Type B pancreatic cell (in vitro differentiated cells): ENCODE measurements at regions not wholly inside any gene's neighbourhood (a gene's known extent, or its start where the extent isn't known, plus 50 kb on each side); places are given as distances from the start of the nearest gene placed in this dataset.
"Not testable (repeated sequence)": the region's sequence is repeated elsewhere in the genome, so short reads cannot be mapped to it uniquely, and the experiment has no call there.

Experiments
- DNase-seq: peaks from one replicate; pipeline ENCODE4 v3.0.0; 2021; ENCODE audit warnings: mixed read lengths; ENCODE audit not compliant: unreplicated experiment; ENCODE audit errors: extremely low spot score
- H3K27ac Mint-ChIP-seq: 2 replicates; pipeline ENCODE4 v1.8.0; 2021; ENCODE audit warnings: mild to moderate bottlenecking, mixed read lengths
- H3K27me3 Mint-ChIP-seq: 2 replicates; pipeline ENCODE4 v1.8.0; 2021; ENCODE audit warnings: mixed read lengths
- H3K36me3 Mint-ChIP-seq: 2 replicates; pipeline ENCODE4 v1.8.0; 2021; ENCODE audit warnings: mixed read lengths
- H3K4me1 Mint-ChIP-seq: one replicate; pipeline ENCODE4 v1.8.0; 2021; ENCODE audit warnings: mixed read lengths; ENCODE audit not compliant: unreplicated experiment
- H3K4me3 Mint-ChIP-seq: 2 replicates; pipeline ENCODE4 v1.8.0; 2021; ENCODE audit warnings: mild to moderate bottlenecking, mixed read lengths
- H3K9me3 Mint-ChIP-seq: 2 replicates; pipeline ENCODE4 v1.8.0; 2021; ENCODE audit warnings: mixed read lengths
- CTCF ChIP-seq: fragments of 200-600 bp; sonication (generic); conservative IDR thresholded peaks from 2 replicates; pipeline ENCODE4 v1.5.0; 2021; ENCODE audit warnings: antibody characterized with exemption, mild to moderate bottlenecking

- no peaks in the 10 kb centered on the region for H3K4me1 Mint-ChIP-seq
- no peaks in the 10 kb centered on the region for H3K9me3 Mint-ChIP-seq
- DNase-seq: no peak
- H3K27ac Mint-ChIP-seq: no peak overlapping the region
- TF ChIP-seq CTCF: no peak
- H3K27me3 Mint-ChIP-seq: peaks cover 6% of the 10 kb centered on the region
- H3K4me3 Mint-ChIP-seq: no peak overlapping the region
- no peaks in the 10 kb centered on the region for H3K36me3 Mint-ChIP-seq
These were observed 175.3 kb upstream of the EXOC2 start for GRCh38 chr6:868201-868600.

DNA sequence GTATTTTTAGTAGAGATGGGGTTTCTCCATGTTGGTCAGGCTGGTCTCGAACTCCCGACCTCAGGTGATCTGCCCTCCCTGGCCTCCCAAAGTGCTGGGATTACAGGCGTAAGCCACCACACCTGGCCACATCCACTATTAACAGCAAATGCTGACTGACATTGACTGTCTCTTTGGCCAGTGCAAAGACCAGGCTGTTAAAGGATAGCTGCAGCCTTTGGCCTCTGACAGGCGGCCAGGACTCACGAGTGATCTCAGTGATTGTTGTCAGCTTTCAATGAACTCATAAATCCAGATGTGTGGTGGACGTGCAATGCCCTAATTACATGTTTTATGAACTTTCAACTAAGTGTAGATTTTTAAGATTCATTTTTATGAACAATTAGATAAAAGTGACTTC is 174.4 kb upstream of the EXOC2 start:
- no peak for DNase-seq
- no peaks in the 10 kb centered on the region for H3K9me3 Mint-ChIP-seq
- no peaks in the 10 kb centered on the region for H3K4me1 Mint-ChIP-seq
- no peak overlapping the region for H3K4me3 Mint-ChIP-seq
- H3K27me3 Mint-ChIP-seq: peaks cover 3% of the 10 kb centered on the region
- no peak for TF ChIP-seq CTCF
- H3K27ac Mint-ChIP-seq: no peak overlapping the region
- no peaks in the 10 kb centered on the region for H3K36me3 Mint-ChIP-seq

DNA sequence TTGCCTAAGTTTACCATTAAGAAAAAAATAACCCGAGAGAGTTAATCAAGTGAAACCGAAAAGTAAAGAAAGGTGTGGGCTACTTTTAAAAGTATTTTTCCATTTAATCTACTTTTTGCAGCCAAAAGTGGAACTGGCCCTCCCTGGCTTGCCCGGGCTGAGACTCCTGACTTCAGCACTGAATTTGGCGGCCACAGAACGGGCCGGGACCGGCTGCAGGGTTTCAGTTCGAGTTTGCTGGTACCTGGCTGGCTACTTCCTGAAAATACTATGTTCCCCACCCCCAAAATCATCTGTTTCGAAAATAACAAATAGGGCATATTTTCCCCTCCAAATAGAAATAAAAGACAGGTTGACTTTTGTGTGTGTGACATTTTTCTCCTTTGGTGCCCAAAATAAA is 173.4 kb upstream of the EXOC2 start:
- H3K27ac Mint-ChIP-seq: no peak overlapping the region
- peaks cover 6% of the 10 kb centered on the region for H3K27me3 Mint-ChIP-seq
- H3K4me1 Mint-ChIP-seq: no peaks in the 10 kb centered on the region
- H3K9me3 Mint-ChIP-seq: no peaks in the 10 kb centered on the region
- no peak overlapping the region for H3K4me3 Mint-ChIP-seq
- no peaks in the 10 kb centered on the region for H3K36me3 Mint-ChIP-seq
- no peak for TF ChIP-seq CTCF
- no peak for DNase-seq

GRCh38 chr6:865846-866245 is 172.9 kb upstream of the EXOC2 start:
- H3K36me3 Mint-ChIP-seq: no peaks in the 10 kb centered on the region
- DNase-seq: no peak
- no peaks in the 10 kb centered on the region for H3K4me1 Mint-ChIP-seq
- H3K4me3 Mint-ChIP-seq: no peak overlapping the region
- H3K9me3 Mint-ChIP-seq: no peaks in the 10 kb centered on the region
- no peak overlapping the region for H3K27ac Mint-ChIP-seq
- peaks cover 7% of the 10 kb centered on the region for H3K27me3 Mint-ChIP-seq
- TF ChIP-seq CTCF: no peak

- H3K27me3 Mint-ChIP-seq: peaks cover 12% of the 10 kb centered on the region
- H3K27ac Mint-ChIP-seq: no peak overlapping the region
- DNase-seq: no peak
- H3K36me3 Mint-ChIP-seq: no peaks in the 10 kb centered on the region
- TF ChIP-seq CTCF: no peak
- H3K9me3 Mint-ChIP-seq: no peaks in the 10 kb centered on the region
- no peaks in the 10 kb centered on the region for H3K4me1 Mint-ChIP-seq
- H3K4me3 Mint-ChIP-seq: no peak overlapping the region
These were observed 170.9 kb upstream of the EXOC2 start for GRCh38 chr6:863831-864230.

DNA sequence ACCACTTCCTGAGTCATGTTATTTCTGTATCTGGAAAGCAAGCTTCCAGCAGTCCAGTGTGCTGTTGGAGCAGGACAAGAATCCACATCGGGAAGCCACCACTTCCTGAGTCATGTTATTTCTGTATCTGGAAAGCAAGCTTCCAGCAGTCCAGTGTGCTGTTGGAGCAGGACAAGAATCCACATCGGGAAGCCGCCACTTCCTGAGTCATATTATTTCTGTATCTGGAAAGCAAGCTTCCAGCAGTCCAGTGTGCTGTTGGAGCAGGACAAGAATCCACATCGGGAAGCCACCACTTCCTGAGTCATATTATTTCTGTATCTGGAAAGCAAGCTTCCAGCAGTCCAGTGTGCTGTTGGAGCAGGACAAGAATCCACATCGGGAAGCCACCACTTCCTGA is 170.2 kb upstream of the EXOC2 start:
- H3K4me1 Mint-ChIP-seq, H3K36me3 Mint-ChIP-seq, H3K9me3 Mint-ChIP-seq, H3K27ac Mint-ChIP-seq, DNase-seq, H3K4me3 Mint-ChIP-seq: not testable (repeated sequence)
- peaks cover 12% of the 10 kb centered on the region for H3K27me3 Mint-ChIP-seq
